Activated CD8-positive, alpha-beta memory T cell treated with anti-CD3 and anti-CD28 coated beads, Interleukin-2, amount 50 U/mL, for 24 hours (primary cell): ENCODE measurements at regions not wholly inside any gene's neighbourhood (a gene's known extent, or its start where the extent isn't known, plus 50 kb on each side); places are given as distances from the start of the nearest gene placed in this dataset.
"Not testable (repeated sequence)": the region's sequence is repeated elsewhere in the genome, so short reads cannot be mapped to it uniquely, and the experiment has no call there.

Experiments used
- DNase-seq: peaks from one replicate; pipeline ENCODE4 v3.0.0-alpha.2; 2020; ENCODE audit errors: extremely low read depth

DNA sequence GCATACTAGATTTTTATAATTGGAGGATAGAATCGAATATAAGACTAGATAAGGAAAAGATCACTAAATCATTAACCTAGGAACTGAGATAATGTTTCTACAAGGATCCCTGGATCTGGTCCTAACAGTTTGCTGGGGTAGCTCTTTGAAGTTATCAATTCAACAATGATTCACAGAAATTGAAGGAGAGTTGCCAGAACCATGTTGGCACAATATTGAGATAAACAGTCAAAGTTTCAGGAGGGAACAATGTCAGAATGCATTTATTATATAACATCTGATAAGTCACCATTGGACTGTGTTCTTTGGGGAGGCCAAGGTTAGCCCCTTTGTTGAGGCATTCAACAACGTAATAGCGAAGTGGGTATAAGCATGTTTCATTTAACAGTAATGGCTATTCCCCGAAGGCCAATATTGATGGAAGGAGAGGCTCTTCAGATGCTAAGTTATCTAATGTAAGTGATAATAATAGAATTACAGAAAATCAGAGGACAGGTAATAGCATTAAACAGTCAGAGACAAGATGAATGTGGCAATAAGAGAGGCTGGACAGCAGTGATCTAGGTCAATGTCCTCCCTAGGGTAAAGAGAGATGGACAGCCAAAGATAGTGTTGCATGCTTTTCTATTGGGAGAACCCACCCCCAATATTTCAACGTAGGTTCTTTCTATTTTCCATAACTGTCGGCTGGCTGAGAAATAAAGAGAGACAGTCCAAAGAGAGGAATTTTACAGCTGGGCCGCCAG is 604.8 kb upstream of the GYPC start:
- no peak for DNase-seq

DNA sequence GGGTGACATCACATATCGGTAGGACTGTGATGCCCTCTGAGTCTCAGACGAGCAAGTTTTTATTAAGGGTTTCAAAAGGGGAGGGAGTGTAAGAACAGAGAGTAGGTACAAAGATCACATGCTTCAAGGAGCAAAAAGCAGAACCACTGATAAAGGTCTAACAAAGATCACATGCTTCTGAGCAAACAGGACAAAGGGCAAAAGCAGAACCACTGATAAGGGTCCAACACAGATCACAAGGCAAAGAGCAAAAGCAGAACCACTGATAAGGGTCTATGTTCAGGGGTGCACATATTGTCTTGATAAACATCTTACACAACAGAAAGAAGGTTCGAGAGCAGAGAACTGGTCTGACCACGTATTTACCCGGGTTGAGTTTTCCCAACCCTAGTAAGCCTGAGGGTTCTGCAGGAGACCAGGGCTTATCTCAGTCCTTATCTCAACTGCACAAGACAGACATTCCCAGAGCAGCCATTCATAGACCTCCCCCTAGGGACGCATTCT is 604.2 kb upstream of the GYPC start:
- DNase-seq, result not testable (repeated sequence)

DNA sequence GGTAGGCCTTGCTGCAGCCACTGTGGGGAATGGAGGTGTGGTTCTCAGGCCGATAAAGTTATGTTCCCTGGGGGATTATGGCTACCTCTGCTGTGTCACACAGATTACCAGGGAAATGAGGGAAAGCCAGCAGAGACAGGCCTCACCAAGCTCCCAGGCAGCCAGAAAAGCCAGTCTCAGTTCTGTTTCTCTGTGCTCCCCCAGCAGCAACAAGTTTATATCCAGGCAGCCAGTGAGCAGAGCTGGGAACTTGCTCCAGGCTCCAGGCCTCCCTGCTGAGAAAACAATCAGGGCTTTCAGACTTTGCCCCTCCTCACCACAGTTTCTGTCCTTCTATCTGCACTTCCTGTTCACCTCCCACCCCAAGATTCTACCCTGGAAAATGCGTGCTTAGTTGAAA is 596.6 kb upstream of the GYPC start:
- no peak for DNase-seq

DNA sequence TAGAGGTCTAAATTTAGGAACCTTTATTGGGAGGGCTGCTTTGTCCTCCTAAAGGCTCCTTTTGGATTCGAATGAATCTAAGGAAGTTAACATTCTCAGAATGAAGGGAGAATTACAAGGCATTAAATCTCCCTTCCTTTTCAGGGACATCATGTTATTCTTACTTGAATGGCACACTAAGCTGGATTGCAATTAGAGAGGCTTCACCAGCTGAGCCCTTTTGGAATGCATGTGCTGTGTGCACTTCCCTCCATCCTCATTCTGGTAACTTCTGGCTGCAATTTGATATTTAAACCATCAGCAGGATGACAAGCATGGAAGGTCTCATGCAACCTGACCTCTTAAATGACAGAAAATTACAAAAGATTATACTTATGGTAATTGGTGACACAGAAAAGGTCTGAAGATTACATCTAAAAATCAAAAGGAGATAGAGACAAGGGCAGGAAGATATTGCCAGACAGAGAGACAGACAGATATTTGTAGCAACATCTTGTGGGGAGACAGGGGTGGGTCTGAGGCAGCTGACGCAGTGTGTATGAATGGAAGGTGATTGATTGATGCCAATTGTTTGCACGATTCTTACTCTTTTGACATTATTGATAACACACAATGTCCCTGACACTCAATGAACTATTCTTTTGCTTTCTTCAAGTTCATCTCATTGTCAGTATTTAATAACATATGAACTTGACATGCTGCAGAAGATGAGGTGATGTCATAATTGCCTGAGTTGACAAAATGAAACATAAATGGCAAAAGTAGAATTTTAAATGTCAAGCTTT is 570.8 kb upstream of the GYPC start:
- DNase-seq, result no peak

DNA sequence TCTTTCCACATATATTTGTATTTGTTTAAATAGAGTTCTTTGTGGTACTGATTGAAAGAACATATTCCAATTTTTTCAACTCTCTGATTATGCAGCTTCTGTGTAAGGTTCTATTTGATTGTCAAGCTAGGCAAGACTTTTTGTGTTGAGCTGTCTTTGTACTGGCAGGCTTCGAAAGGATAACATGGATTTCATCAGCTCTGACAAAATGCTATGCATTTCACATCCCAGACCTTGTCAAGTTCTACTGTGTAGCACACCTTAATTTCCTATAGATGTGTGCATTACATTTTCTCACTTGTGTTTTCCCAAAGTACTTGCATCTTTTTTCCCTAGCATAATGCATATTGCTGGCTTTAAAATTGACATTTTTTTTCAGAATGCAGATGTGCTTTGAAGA is 555.0 kb upstream of the GYPC start:
- DNase-seq, result no peak

DNA sequence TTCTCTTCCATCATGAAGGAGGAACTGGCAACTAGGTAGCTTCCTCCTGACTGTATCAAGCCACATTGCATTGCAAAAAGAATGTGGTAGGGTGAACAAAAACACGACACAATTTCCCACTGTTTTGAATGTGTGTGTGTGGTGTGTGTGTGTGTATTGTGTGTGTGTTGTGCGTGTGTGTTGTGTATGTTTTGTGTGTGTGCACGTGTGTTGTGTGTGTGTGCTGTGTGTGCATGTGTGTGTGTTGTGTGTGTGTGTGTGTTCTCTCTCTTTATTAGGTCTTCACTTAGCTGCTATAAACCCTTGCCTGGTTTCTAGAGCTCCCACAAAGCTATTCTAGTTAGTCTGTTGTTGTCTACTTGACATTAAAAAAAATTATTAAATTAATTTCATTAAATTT is 550.0 kb upstream of the GYPC start:
- DNase-seq, result no peak

DNA sequence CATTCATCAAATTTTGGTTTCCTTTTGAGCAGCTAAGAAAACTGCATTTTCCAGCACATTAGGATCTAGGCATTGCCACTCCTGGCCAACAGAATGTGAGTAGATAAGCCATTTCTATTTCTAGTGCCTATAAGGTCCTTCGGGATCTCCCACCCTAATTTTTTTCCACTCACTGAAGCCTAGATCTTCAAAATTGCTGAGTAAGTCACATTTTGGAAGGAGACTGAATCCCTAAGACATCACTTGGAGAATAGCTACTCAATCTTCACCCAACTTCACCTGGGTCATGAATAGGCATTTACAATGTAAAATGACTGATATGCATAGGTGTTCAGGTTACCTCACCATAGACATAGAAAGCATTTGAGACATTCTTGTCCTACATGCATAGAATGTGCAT is 548.1 kb upstream of the GYPC start:
- no peak for DNase-seq

DNA sequence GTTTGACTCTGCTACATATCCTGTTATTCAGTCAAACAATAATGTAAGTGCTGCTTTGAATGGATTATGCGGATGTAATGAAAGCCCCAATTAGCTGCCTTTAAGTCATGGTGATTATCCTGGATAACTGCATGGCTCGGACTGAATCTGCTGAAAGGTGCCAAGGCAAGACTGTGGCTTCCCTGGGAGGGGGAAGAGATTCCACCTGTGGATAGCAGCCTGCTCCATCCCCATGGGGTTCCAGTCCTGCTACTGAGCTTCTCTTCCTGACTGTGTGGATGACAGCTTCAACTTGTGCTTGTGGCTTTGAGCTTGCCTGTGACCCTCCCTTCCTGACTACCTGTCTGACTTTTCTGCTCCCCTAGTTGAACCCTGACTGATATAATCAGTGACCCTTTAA is 540.0 kb upstream of the GYPC start:
- DNase-seq, result no peak

DNA sequence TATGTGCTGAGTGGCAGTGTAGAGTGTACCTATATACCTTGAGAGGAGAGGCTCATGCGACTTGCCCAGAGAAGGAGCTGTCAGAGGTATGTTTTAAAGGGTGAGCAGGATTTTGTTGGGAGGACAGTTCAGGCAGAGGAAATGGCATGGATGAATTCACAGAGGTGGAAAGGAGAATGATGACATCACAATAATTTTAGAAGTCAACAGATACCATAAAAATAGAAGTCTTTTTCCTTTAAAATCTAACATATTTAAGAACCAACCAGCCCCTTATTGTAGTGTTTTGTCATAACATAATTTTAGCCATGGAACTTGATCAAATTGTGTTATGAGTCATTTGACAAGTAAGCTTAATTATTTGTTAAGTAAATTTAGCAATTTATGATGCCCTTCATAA is 538.1 kb upstream of the GYPC start:
- DNase-seq, result no peak

DNA sequence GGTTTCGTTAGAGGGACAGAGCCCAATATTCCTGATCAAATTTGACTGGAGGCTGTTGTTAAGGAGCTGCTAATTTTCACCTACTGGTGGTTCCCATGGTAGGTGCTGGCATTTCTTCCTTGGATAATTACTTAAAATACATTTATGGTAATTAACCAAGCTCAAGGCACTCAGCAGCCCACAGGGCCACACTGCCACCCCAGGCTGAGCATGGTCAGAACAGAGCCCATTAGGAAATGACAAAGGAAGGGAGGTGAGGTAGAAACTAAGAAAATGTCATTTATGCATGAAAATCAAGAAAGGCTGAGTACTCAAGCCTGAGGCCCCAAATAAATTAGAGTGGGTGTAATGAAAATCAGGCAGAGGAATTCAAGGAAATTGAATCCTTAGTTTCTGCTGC is 510.2 kb upstream of the GYPC start:
- no peak for DNase-seq

DNA sequence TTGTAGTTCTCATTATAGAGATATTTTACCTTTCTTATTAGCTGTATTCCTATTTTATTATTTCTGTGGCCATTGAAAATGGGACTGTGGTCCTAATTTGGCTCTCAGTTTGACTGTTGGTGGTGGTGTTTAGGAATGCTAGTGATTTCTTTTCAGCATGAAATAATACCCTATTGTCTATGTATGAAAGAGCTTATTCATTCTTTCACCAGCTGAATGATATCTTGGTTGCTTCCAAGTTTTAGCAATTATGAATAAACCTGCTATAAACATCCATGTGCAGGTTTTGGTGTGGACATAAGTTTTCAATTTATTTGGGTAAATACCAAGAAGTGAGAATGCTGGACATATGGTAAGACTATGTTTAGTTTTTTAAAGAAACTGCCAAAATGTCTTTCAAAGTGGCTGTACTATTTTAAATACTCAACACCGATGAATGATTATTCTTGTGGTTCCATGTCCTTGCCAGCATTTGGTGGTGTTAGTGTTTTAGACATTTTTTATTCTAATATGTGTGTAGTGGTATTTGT is 501.6 kb upstream of the GYPC start:
- DNase-seq, result no peak

DNA sequence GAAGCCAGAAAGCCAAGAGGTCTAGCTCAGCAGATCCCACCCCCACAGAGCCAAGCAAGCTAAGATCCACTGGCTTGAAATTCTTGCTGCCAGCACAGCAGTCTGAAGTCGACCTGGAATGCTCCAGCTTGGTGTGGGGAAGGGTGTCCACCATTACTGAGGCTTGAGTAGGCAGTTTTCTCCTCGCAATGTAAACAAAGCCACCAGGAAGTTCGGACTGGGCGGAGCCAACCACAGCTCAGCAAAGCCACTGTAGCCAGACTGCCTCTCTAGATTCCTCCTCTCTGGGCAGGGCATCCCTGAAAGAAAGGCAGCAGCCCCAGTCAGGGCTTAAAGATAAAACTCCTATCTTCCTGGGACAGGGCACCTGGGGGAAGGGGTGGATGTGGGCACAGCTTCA is 495.0 kb upstream of the GYPC start:
- not testable (repeated sequence) for DNase-seq

DNA sequence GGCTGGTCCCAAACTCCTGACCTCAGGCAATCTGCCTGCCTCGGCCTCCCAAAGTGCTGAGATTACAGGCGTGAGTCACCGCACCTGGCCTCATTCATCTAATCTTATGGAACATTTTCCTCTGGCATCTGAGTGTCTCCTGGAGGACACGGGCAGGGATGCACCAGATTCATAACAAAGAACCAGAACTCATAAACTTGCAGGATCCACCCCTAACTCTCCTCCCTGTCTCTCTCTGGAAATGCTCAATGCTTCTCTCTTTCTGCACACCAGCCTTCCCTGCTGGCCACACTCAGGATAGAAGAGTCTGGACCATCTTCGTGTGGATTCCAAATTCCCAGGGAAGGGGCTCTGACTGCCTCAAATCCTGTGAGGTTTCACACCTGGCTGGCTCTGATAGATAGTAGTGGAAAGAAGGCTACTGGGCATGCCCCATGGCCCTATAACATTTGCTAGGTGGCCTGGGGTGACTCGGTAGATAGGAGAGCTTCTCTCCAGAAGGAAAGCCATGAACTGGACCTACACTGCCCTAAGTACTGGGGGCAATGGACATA is 483.2 kb upstream of the GYPC start:
- DNase-seq, result no peak

DNA sequence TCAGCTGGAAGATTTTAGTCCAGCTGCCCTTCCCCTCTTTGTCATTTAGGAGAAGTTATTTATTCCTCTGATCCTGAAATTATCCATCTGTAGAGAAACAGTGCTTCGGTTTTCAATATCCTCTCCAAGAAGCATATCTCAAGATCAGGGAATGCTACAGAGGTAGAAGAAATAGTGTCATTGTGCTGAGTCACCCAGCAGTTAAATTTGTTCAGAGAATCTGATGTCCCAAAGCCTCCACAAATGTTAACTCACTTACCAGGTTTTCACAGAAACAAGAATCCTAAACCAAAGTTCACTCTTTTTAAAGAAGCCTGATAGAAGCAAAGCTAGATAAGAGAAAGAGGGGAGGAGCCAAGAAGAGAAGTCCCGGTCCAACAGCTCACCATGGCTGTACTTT is 480.7 kb upstream of the GYPC start:
- no peak for DNase-seq

DNA sequence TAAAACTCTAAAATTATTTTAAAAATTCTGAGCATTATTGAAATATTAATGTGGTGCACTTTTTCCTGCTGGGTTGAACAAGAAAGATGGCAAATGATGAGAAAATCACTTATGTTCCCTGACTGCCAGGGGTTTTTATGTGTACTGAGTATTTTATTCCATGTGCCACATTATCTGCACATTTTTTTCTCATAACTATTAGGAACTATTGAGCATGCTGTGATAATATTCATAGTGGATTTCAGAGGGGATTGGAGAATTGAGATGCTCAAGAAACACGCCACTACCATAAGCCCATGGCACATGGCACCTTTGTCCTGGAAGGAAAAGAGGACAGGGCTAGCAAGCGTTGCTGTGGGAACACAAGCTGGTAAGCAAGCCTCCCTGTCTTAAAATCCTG is 478.5 kb upstream of the GYPC start:
- DNase-seq, result no peak

DNA sequence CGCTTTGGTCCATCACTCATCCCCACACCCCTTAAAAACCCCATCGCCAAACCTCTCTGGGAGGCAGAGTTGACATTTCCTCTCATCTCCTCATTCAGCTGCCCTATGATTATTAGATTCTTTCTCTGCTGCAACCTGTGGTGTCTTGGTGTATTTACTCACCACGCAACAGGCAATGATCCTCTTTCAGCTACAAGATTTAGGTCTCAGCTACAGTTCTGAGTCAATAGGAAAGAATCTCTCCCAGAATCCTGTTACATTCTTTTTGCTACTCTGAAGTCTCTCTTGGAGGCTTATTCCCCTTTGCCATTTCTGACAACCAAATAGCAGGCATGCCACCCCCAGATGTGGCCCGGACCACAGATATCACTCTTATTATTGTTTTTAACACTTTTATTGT is 468.3 kb upstream of the GYPC start:
- no peak for DNase-seq

DNA sequence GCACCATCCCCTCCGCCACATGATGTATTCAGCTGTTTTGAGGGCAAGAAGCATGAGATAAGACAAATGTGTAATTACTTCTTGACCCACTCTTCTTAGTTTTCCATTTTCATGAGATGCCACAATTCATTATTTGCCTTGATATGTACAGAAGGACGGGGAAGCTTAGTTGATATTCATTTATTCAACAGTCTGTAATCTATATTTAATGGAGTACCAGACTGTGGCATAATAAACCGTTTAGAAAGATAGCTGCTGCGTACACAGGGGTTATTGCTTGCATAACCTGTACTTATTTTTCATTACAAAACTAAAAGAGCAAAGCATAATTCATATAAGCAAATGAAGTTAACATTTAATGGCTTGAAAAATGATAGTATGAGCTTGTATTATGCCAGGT is 466.4 kb upstream of the GYPC start:
- no peak for DNase-seq

DNA sequence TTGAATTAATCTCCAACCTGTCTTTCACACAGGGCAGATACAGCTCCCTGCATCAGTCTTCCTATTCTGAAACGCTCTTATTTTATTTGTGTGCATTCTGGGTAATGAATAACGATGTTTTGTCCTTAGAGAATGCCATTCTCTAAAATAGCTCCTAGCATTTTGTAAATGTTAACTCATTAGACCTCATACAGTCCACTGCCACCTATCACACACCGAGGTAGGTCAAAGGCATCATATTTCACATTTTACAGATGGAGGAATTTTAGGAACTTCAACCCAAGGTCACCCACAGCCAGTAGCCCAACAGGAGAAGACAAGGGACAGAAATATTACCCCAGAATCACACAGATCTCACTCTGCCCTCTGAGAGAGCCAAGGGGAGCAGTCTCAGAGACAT is 455.4 kb upstream of the GYPC start:
- no peak for DNase-seq

DNA sequence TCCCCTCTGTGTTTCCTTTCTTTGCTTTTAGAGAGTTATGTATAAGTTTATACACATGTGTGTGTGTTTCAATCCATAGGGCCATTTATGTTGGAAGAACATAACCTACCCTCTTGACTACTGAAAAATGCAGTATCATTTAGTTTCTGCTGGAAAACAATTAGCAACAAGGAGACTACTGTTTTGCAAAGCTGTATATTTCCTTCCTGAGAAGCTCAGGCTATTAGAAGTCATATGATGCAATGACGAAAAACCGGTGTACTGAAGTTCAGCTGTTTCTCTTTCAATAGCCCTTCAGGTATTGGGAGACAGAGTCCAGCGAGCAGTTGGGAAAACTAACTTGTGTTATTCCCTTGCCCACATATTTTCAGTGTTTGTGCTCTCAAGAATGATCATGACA is 447.7 kb upstream of the GYPC start:
- DNase-seq, result no peak

DNA sequence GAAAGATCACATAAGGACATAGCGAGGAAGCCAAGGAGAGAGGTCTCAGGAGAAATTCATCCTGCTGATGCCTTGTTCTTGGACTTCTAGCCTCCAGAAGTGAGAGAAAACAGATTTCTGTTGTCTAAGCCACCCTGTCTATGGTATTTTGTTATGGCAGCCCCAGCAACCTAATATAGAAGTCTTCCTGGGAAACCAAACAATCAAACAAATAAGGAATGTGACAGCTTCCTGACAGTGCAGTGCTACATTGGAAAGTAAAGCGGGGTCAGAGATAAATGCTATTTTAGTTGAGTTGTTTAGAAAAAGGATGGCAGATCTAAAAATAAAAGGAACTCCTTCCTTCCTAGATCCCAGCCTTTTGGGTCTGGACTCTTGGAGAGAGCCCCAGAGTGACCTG is 443.2 kb upstream of the GYPC start:
- DNase-seq, result no peak

DNA sequence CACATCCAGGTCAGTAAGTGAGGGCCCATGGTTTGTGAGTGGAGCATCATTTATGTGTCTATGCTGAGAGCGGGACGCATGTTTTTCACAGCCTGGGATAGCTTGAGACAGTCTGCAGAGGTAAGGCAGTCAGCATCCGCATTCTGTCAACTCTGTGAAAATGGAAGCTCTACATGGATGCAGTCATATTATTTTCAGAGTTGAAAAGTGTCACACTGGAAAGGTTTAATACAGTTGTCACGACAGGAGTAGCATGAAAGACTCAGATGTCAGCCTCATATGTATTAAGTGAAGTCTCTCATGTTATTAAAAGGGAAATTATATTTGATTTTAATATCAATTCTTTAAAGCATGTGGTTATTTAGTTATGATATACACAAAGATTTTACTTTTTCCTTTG is 436.9 kb upstream of the GYPC start:
- DNase-seq, result no peak

DNA sequence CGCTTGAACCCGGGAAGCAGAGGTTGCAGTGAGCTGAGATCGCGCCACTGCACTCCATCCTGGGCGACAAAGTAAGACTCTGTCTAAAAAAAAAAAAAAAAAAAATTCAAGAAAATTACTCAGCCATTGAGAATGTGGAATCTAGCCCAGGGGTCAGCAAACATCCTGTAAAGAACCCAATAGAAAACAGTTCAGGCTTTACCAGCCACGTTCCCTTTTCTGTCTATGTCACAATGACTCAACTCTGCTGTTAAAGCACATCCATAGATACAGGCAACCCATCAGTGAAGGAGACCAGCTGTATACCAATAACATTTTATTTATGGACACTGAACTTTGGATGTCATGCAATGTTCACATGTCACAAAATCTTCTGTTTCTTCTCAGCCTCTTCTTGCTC is 435.6 kb upstream of the GYPC start:
- DNase-seq, result no peak

DNA sequence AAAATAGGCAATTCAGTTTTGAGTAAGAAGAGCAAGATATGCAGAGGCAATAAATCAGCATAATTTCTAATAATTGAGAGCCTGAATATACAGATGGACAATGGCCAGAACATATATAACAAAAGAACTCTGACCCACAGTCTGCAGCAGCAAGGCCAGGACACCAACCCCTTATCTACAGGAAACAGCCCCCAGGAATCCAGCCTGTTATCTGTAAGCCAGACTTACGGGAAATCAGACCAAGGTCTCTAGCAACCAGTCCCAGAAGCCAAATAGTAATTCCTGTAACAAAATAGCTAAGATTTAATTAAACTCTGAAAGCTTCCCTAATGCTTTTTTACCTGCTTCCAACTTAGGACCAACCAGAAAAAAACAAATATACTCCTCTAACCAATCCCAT is 434.5 kb upstream of the GYPC start:
- no peak for DNase-seq
